Retinal pigment epithelial cell (primary cell): ENCODE measurements at regions not wholly inside any gene's neighbourhood (a gene's known extent, or its start where the extent isn't known, plus 50 kb on each side); places are given as distances from the start of the nearest gene placed in this dataset.

ENCODE experiments used
- DNase-seq: peaks from one replicate; pipeline ENCODE4 v3.0.0-alpha.2; 2010; ENCODE audit warnings: low read depth
- H3K4me3 ChIP-seq: 2 replicates; pipeline ENCODE4 v1.5.1; 2011; ENCODE audit warnings: mild to moderate bottlenecking, low read length, control low read depth, moderate library complexity
- TF ChIP-seq, protein P1 (sequence below): conservative IDR thresholded peaks from 2 replicates; pipeline ENCODE4 v1.5.1; 2011; ENCODE audit warnings: low read depth, low read length, control low read depth, inconsistent platforms

DNA sequence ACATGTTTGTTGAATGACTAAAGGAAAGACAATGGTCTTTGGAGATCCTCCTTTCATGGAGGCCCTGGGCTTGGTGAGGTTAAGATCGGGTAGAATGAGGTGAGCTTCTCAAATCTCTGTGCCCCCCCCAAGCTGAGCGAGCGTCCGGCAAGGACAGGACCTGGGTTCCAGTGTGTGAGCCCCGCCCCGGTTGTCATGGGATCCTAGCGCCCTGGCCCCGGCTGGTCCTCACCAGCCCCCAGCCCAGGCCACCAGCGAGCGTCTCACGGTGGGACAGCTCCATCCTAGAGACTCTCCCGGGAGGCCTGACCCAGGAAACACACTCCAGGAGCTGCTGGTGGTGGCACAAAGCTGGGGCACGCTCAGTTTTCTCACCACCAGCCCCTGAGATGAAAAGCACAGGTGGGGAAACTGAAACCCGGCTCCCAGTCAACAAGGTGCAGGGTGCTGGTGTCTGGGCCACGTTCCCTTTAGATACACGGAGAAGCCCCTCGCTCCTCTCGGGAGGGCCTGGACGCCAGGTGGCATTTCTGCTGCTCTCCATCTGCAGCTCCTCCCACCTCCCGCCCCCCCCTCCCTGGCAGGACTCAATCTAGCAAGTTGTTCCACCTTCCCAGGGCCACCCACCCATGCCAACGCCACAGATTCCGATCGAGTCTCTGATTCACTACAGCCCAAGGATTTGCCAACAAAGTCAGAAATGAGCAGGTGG, 131.3 kb upstream of the PPP1R26 start:
- no peak for DNase-seq
- TF ChIP-seq, protein P1, sequence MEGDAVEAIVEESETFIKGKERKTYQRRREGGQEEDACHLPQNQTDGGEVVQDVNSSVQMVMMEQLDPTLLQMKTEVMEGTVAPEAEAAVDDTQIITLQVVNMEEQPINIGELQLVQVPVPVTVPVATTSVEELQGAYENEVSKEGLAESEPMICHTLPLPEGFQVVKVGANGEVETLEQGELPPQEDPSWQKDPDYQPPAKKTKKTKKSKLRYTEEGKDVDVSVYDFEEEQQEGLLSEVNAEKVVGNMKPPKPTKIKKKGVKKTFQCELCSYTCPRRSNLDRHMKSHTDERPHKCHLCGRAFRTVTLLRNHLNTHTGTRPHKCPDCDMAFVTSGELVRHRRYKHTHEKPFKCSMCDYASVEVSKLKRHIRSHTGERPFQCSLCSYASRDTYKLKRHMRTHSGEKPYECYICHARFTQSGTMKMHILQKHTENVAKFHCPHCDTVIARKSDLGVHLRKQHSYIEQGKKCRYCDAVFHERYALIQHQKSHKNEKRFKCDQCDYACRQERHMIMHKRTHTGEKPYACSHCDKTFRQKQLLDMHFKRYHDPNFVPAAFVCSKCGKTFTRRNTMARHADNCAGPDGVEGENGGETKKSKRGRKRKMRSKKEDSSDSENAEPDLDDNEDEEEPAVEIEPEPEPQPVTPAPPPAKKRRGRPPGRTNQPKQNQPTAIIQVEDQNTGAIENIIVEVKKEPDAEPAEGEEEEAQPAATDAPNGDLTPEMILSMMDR = no peak
- H3K4me3 ChIP-seq = no peak overlapping the region

GRCh38 chr9:135348788-135349150, 130.8 kb upstream of the PPP1R26 start:
- TF ChIP-seq, protein P1 = no peak
- H3K4me3 ChIP-seq = no peak overlapping the region
- DNase-seq = no peak

- H3K4me3 ChIP-seq = no peak overlapping the region
- TF ChIP-seq, protein P1 = no peak
- no peak for DNase-seq
Measured at GRCh38 chr9:135349212-135350002, 130.2 kb upstream of the PPP1R26 start.

DNA sequence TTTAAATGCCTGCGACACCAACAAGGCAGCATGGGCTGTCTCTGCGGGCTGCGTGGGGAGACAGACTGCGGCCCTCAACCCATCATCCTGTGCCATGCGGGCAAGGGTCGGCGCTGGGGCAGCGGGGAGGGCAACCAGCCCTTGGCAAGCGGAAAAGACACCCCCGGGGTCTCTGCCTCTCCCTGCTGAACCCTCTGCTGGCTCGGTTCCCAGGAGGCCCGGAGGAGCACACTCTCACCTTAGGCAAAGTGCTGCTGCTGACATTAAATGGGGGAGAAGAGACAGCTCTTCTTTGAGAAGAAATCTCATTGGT, 129.6 kb upstream of the PPP1R26 start:
- no peak for DNase-seq
- TF ChIP-seq, protein P1 = no peak

DNA sequence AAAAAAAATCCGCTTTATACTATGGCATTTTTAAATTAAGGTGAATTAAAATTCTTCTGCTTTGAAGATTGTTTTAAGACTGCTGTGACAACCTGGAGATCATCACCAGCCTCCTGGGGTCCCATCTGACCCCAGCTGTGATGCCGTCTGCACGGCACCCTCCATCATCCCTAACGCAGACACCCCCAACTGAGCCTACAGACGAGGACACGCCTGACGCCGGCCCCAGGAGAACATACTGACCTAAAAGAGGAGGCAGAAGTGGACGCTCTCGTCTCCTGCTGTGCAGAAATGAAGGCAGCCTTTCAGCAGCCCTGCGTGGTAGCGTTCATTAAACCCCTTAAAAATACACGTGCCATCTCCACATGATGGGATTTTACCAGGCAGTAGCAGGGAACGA, 125.6 kb upstream of the PPP1R26 start:
- DNase-seq = no peak
- TF ChIP-seq, protein P1 = no peak
- H3K4me3 ChIP-seq = no peak overlapping the region

More for the DNA sequence above, 129.6 kb upstream of the PPP1R26 start:
- no peak overlapping the region for H3K4me3 ChIP-seq

DNA sequence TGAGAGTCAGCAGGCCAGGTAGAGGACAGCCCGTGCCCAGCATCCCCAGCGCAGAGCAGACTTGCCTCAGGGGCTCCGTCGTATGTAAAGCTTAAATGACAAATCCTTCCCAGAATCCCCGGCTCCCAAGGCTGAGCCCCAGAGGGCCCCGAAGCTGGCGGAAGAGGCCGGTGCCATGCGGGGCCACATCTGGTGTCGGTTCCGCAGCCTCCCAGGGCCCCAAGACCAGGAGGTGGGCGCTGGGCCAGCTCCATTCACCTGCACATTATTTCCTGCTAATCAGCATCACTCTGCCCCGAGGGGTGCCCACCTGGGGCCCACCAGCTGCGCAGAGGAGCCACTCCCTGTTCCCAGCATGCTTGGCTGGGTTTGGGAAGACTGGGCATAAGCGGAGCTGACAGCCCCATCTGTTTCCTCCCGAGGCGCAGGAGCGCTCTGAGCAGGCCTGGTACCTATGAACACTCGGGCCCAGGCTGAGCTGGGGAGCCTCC, 124.0 kb upstream of the PPP1R26 start:
- no peak for DNase-seq
- no peak overlapping the region for H3K4me3 ChIP-seq
- TF ChIP-seq, protein P1 = no peak

GRCh38 chr9:135356021-135356420, 123.6 kb upstream of the PPP1R26 start:
- TF ChIP-seq, protein P1 = no peak
- no peak overlapping the region for H3K4me3 ChIP-seq
- no peak for DNase-seq
